Cardiac fibroblast (primary cell): ENCODE measurements at regions not wholly inside any gene's neighbourhood (a gene's known extent, or its start where the extent isn't known, plus 50 kb on each side); places are given as distances from the start of the nearest gene placed in this dataset.

Experiments
- DNase-seq, 2 donors: peaks; one replicate each; pipeline versions ENCODE4 v3.0.0 to v3.0.0-alpha.2; 2010; ENCODE audit warnings: low read depth in 2 of 2
- H3K4me3 ChIP-seq, 2 donors: replicated peaks in 1 of 2; 1 replicate in 1 of 2; 2 replicates in 1 of 2; pipeline ENCODE4 v1.5.1; 2011; ENCODE audit warnings: low read depth in 2 of 2, low read length in 2 of 2, mild to moderate bottlenecking in 2 of 2, moderate library complexity in 1 of 2
- TF ChIP-seq, protein P1 (sequence below): IDR thresholded peaks from one replicate; pipeline ENCODE4 v1.5.1; 2011; ENCODE audit warnings: low read depth, mild to moderate bottlenecking, low read length, inconsistent platforms

DNA sequence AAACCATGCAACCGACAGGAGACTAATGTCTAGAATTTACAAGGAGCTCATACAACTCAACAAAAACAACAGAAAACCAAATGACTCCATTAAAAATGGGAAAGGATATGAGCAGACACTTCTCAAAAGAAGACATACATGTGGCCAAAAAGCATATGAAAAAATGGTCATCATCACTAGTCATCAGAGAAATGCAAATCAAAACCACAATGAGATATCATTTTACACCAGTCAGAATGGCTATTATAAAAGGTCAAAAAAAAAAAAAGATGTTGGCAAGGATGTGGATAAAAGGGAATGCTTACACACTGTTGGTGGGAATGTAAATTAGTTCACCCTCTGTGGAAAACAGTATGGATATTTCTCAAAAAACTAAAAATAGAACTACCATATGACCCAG lies 50.5 kb upstream of the CHRDL1 start:
- TF ChIP-seq, protein P1, sequence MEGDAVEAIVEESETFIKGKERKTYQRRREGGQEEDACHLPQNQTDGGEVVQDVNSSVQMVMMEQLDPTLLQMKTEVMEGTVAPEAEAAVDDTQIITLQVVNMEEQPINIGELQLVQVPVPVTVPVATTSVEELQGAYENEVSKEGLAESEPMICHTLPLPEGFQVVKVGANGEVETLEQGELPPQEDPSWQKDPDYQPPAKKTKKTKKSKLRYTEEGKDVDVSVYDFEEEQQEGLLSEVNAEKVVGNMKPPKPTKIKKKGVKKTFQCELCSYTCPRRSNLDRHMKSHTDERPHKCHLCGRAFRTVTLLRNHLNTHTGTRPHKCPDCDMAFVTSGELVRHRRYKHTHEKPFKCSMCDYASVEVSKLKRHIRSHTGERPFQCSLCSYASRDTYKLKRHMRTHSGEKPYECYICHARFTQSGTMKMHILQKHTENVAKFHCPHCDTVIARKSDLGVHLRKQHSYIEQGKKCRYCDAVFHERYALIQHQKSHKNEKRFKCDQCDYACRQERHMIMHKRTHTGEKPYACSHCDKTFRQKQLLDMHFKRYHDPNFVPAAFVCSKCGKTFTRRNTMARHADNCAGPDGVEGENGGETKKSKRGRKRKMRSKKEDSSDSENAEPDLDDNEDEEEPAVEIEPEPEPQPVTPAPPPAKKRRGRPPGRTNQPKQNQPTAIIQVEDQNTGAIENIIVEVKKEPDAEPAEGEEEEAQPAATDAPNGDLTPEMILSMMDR, result no peak
- DNase-seq, result no peak
- no peak overlapping the region for H3K4me3 ChIP-seq
